B cell (primary cell): ENCODE measurements at regions not wholly inside any gene's neighbourhood (a gene's known extent, or its start where the extent isn't known, plus 50 kb on each side); places are given as distances from the start of the nearest gene placed in this dataset.

Source experiments
- ATAC-seq: fragments of 200-7000 bp; cut with Tn5 transposase; one replicate; pipeline ENCODE4 v1.10.0; 2021; ENCODE audit warnings: low read depth, mild to moderate bottlenecking, moderate number of reproducible peaks, moderate library complexity
- CTCF ChIA-PET: fragments of 350-600 bp; sonication (Branson Sonifier 250); formaldehyde crosslinking; loops from one replicate; lab custom pipeline; 2021; ENCODE audit warnings: antibody characterized with exemption, inconsistent platforms; lab: Charles Lee
- POLR2A ChIA-PET: fragments of 350-600 bp; sonication (Branson Sonifier 250); formaldehyde crosslinking; loops from one replicate; lab custom pipeline; 2021; ENCODE audit warnings: antibody characterized with exemption; lab: Charles Lee
- DNase-seq: peaks from one replicate; pipeline ENCODE4 v3.0.0; 2013
- H2AFZ ChIP-seq: 2 replicates; pipeline ENCODE4 v1.6.1; 2012; ENCODE audit warnings: mild to moderate bottlenecking, low read depth, low read length; ENCODE audit not compliant: insufficient read depth, poor library complexity, severe bottlenecking
- H3K27ac ChIP-seq, 2 donors: 1 replicate in 1 of 2; 2 replicates in 1 of 2; pipeline ENCODE4 v1.5.1; 2012 to 2013; ENCODE audit warnings: low read length in 2 of 2, mild to moderate bottlenecking in 2 of 2, moderate library complexity in 1 of 2
- H3K27me3 ChIP-seq, 4 experiments: fragments of 200-600 bp in 1 of 4; sonication (generic) in 1 of 4; replicated peaks in 1 of 4; 1 replicate in 2 of 4; 2 replicates in 2 of 4; pipeline versions ENCODE4 v1.6.1 to v1.7.0; 2013 to 2016; ENCODE audit warnings: low read length in 3 of 4, mild to moderate bottlenecking in 2 of 4, mixed read lengths in 1 of 4, moderate library complexity in 1 of 4; ENCODE audit not compliant: insufficient read depth in 4 of 4, control insufficient read depth in 3 of 4; ENCODE audit errors: control extremely low read depth in 1 of 4
- H3K36me3 ChIP-seq, 2 experiments: replicated peaks in 1 of 2; 1 replicate in 1 of 2; 2 replicates in 1 of 2; pipeline versions ENCODE4 v1.6.1 to v1.7.1; 2013; ENCODE audit warnings: low read length in 1 of 2; ENCODE audit not compliant: insufficient read depth in 2 of 2, control insufficient read depth in 1 of 2; ENCODE audit errors: control extremely low read depth in 1 of 2, extremely low read depth in 1 of 2
- H3K4me1 ChIP-seq, 2 donors: fragments of 200-600 bp in 1 of 2; sonication (generic) in 1 of 2; 1 replicate in 1 of 2; 2 replicates in 1 of 2; pipeline versions ENCODE4 v1.5.1 to v1.6.1; 2013 to 2017; ENCODE audit warnings: low read length in 2 of 2; ENCODE audit not compliant: control insufficient read depth in 2 of 2, insufficient read depth in 2 of 2
- H3K4me2 ChIP-seq: replicated peaks from 2 replicates; pipeline ENCODE3; 2012; ENCODE audit warnings: mild to moderate bottlenecking, low read depth, low read length; ENCODE audit not compliant: poor library complexity, severe bottlenecking
- H3K4me3 ChIP-seq, 5 experiments: fragments of 200-600 bp in 1 of 5; sonication (generic) in 1 of 5; 1 replicate in 3 of 5; 2 replicates in 2 of 5; pipeline versions ENCODE4 v1.5.1 to v1.7.0; 2011 to 2016; ENCODE audit warnings: low read length in 4 of 5, mild to moderate bottlenecking in 4 of 5, low read depth in 2 of 5, control low read depth in 1 of 5, moderate library complexity in 1 of 5; ENCODE audit not compliant: insufficient read depth in 1 of 5; ENCODE audit errors: control extremely low read depth in 1 of 5, extremely low read depth in 1 of 5
- H3K79me2 ChIP-seq: fragments of 200-600 bp; sonication (generic); one replicate; pipeline ENCODE4 v1.6.0; 2016; ENCODE audit warnings: low read length; ENCODE audit not compliant: control insufficient read depth, insufficient read depth
- H3K9ac ChIP-seq: fragments of 200-600 bp; sonication (generic); 2 replicates; pipeline ENCODE4 v1.6.1; 2017; ENCODE audit warnings: mild to moderate bottlenecking, low read length, moderate library complexity
- H3K9me3 ChIP-seq, 3 donors: one replicate each; pipeline versions ENCODE4 v1.6.1 to v1.7.1; 2013; ENCODE audit warnings: low read length in 2 of 3; ENCODE audit not compliant: control insufficient read depth in 2 of 3, insufficient read depth in 1 of 3; ENCODE audit errors: control extremely low read depth in 1 of 3
- H4K20me1 ChIP-seq: 2 replicates; pipeline ENCODE4 v1.6.0; 2012; ENCODE audit warnings: mild to moderate bottlenecking, low read length; ENCODE audit not compliant: insufficient read depth, control insufficient read depth, poor library complexity, severe bottlenecking
- H3K27ac Mint-ChIP-seq: one replicate; pipeline ENCODE4 v1.8.0; 2021; ENCODE audit warnings: mixed read lengths
- H3K27me3 Mint-ChIP-seq: one replicate; pipeline ENCODE4 v1.8.0; 2021; ENCODE audit warnings: mixed read lengths
- H3K4me1 Mint-ChIP-seq: one replicate; pipeline ENCODE4 v1.8.0; 2021; ENCODE audit warnings: mixed read lengths
- H3K4me3 Mint-ChIP-seq: one replicate; pipeline ENCODE4 v1.8.0; 2021; ENCODE audit warnings: mixed read lengths
- H3K9me3 Mint-ChIP-seq: one replicate; pipeline ENCODE4 v1.8.0; 2022; ENCODE audit warnings: mixed read lengths; ENCODE audit not compliant: insufficient read depth
- CTCF ChIP-seq: fragments of 200-600 bp; IDR thresholded peaks from one replicate; pipeline ENCODE4 v1.8.0; 2022; ENCODE audit warnings: antibody characterized with exemption, mild to moderate bottlenecking
- EZH2 ChIP-seq: IDR thresholded peaks from 2 replicates; pipeline ENCODE4 v1.6.1; 2012; ENCODE audit warnings: borderline replicate concordance, low read depth, mild to moderate bottlenecking, moderate library complexity, low read length; ENCODE audit not compliant: insufficient read depth, poor library complexity, severe bottlenecking
- WGBS: methylation state at CpG from one replicate; pipeline ENCODE4 v1.1.5; 2013; ENCODE audit warnings: missing lambda C conversion rate; ENCODE audit not compliant: insufficient coverage; 5-methylcytosine and 5-hydroxymethylcytosine counted together
- intact Hi-C: fragments of 100-400 bp; cut with micrococcal nuclease; formaldehyde crosslinking; loops from one replicate; pipeline ENCODE4 v1.10.0; 2022

GRCh38 chr3:106364477-106364876 is 495.7 kb upstream of the CBLB start:
- H3K36me3 ChIP-seq = no peaks in the 10 kb centered on the region
- DNase-seq (no peak), ATAC-seq (no peak)
- H4K20me1 ChIP-seq = no peaks in the 10 kb centered on the region
- H3K27me3 ChIP-seq = no peaks in the 10 kb centered on the region
- H3K4me1 ChIP-seq = no peaks in the 10 kb centered on the region
- intact Hi-C loops = no loop called here
- H3K79me2 ChIP-seq = no peaks in the 10 kb centered on the region
- Mint-ChIP-seq H3K4me1 (no peaks in the 10 kb centered on the region), H3K4me3 (no peak overlapping the region), H3K9me3 (no peaks in the 10 kb centered on the region), H3K27ac (no peak overlapping the region), H3K27me3 (no peaks in the 10 kb centered on the region)
- H3K9me3 ChIP-seq = peaks cover 0 to 14% (median 0%) of the 10 kb centered on the region in 3 donors
- ChIA-PET POLR2A (no interaction called here), CTCF (no interaction called here)
- no peak overlapping the region for H3K4me2 ChIP-seq
- no peak for TF ChIP-seq CTCF
- TF ChIP-seq EZH2 = no peak
- H2AFZ ChIP-seq = no peak overlapping the region
- H3K27ac ChIP-seq = no peak overlapping the region
- no CpG with 5 or more reads among the region's 1 CpG for WGBS
- no peak overlapping the region for H3K4me3 ChIP-seq
- no peak overlapping the region for H3K9ac ChIP-seq

GRCh38 chr3:106365061-106365691 is 496.4 kb upstream of the CBLB start:
- ChIA-PET CTCF (no interaction called here), POLR2A (no interaction called here)
- DNase-seq = no peak
- Histone ChIP-seq H3K4me2 (no peak overlapping the region), H3K4me1 (no peaks in the 10 kb centered on the region), H3K27ac (no peak overlapping the region), H4K20me1 (no peaks in the 10 kb centered on the region), H2AFZ (no peak overlapping the region), H3K79me2 (no peaks in the 10 kb centered on the region), H3K9ac (no peak overlapping the region), H3K9me3 (peaks cover 0 to 10% (median 0%) of the 10 kb centered on the region in 3 donors), H3K27me3 (no peaks in the 10 kb centered on the region), H3K36me3 (no peaks in the 10 kb centered on the region), H3K4me3 (no peak overlapping the region)
- 81% methylated on average over 1 of the region's 1 CpG for WGBS
- no peak for ATAC-seq
- no peak overlapping the region for H3K27ac Mint-ChIP-seq
- H3K27me3 Mint-ChIP-seq = no peaks in the 10 kb centered on the region
- intact Hi-C loops = no loop called here
- no peak overlapping the region for H3K4me3 Mint-ChIP-seq
- no peaks in the 10 kb centered on the region for H3K9me3 Mint-ChIP-seq
- TF ChIP-seq CTCF (peak; percentile 58), EZH2 (no peak)
- no peaks in the 10 kb centered on the region for H3K4me1 Mint-ChIP-seq
